ENCODE measurements at regions not wholly inside any gene's neighbourhood (a gene's known extent, or its start where the extent isn't known, plus 50 kb on each side); places are given as distances from the start of the nearest gene placed in this dataset.

- Histone ChIP-seq H3K27ac (ENCODE audit: low read depth, low read length, poor library complexity, severe bottlenecking) (no peak overlapping the region), H3K9me3 (ENCODE audit: low read depth, low read length, poor library complexity, severe bottlenecking) (no peaks in the 10 kb centered on the region), H3K4me3 (ENCODE audit: low read depth, low read length, poor library complexity, severe bottlenecking) (no peak overlapping the region), H3K27me3 (replicated peaks; ENCODE audit: insufficient read depth, low read depth, low read length, poor library complexity) (peaks cover 18% of the 10 kb centered on the region), H3K4me1 (ENCODE audit: insufficient read depth, low read length, poor library complexity, severe bottlenecking) (no peaks in the 10 kb centered on the region), H3K36me3 (ENCODE audit: insufficient read depth, low read length, poor library complexity, severe bottlenecking) (no peaks in the 10 kb centered on the region)
- TF ChIP-seq CTCF (conservative IDR thresholded peaks at IDR 0.05; ENCODE audit: low read depth, low read length) (no peak), EZH2 (IDR thresholded peaks at IDR 0.05; ENCODE audit: borderline replicate concordance, low read depth, low read length, poor library complexity, severe bottlenecking) (no peak)
- intact Hi-C loops (cut with micrococcal nuclease; ENCODE audit: unreplicated experiment) = no loop called here
- POLR2A ChIA-PET (ENCODE audit: low non-redundant PET) = no interaction called here
- no peak for DNase-seq (ENCODE audit: low spot score)
- CTCF ChIA-PET = no interaction called here
- no TSS peak for BruUV-seq (replicated peaks)
These were observed 173.3 kb upstream of the TNP1 start for GRCh38 chr2:217033186-217033585.

GRCh38 chr2:217031445-217031844 lies 171.6 kb upstream of the TNP1 start:
- intact Hi-C loops (cut with micrococcal nuclease; ENCODE audit: unreplicated experiment) = no loop called here
- ChIA-PET CTCF (no interaction called here), POLR2A (ENCODE audit: low non-redundant PET) (no interaction called here)
- TF ChIP-seq EZH2 (IDR thresholded peaks at IDR 0.05; ENCODE audit: borderline replicate concordance, low read depth, low read length, poor library complexity, severe bottlenecking) (no peak), CTCF (conservative IDR thresholded peaks at IDR 0.05; ENCODE audit: low read depth, low read length) (no peak)
- H3K27ac ChIP-seq (ENCODE audit: low read depth, low read length, poor library complexity, severe bottlenecking) = no peak overlapping the region
- no peaks in the 10 kb centered on the region for H3K9me3 ChIP-seq (ENCODE audit: low read depth, low read length, poor library complexity, severe bottlenecking)
- no peak for DNase-seq (ENCODE audit: low spot score)
- no TSS peak for BruUV-seq (replicated peaks)
- no peaks in the 10 kb centered on the region for H3K4me1 ChIP-seq (ENCODE audit: insufficient read depth, low read length, poor library complexity, severe bottlenecking)
- H3K4me3 ChIP-seq (ENCODE audit: low read depth, low read length, poor library complexity, severe bottlenecking) = no peak overlapping the region
- peaks cover 29% of the 10 kb centered on the region for H3K27me3 ChIP-seq (replicated peaks; ENCODE audit: insufficient read depth, low read depth, low read length, poor library complexity)
- H3K36me3 ChIP-seq (ENCODE audit: insufficient read depth, low read length, poor library complexity, severe bottlenecking) = no peaks in the 10 kb centered on the region

- H3K36me3 ChIP-seq (ENCODE audit: insufficient read depth, low read length, poor library complexity, severe bottlenecking) = no peaks in the 10 kb centered on the region
- CTCF ChIA-PET = no interaction called here
- intact Hi-C loops (cut with micrococcal nuclease; ENCODE audit: unreplicated experiment) = no loop called here
- no peaks in the 10 kb centered on the region for H3K4me1 ChIP-seq (ENCODE audit: insufficient read depth, low read length, poor library complexity, severe bottlenecking)
- no peak overlapping the region for H3K4me3 ChIP-seq (ENCODE audit: low read depth, low read length, poor library complexity, severe bottlenecking)
- no peak overlapping the region for H3K27ac ChIP-seq (ENCODE audit: low read depth, low read length, poor library complexity, severe bottlenecking)
- peaks cover 29% of the 10 kb centered on the region for H3K27me3 ChIP-seq (replicated peaks; ENCODE audit: insufficient read depth, low read depth, low read length, poor library complexity)
- no peak for TF ChIP-seq CTCF (conservative IDR thresholded peaks at IDR 0.05; ENCODE audit: low read depth, low read length)
- POLR2A ChIA-PET (ENCODE audit: low non-redundant PET) = no interaction called here
- BruUV-seq (replicated peaks) = no TSS peak
- DNase-seq (ENCODE audit: low spot score) = no peak
- H3K9me3 ChIP-seq (ENCODE audit: low read depth, low read length, poor library complexity, severe bottlenecking) = no peaks in the 10 kb centered on the region
These were observed 170.2 kb upstream of the TNP1 start for GRCh38 chr2:217030081-217030480.
